ENCODE measurements at regions not wholly inside any gene's neighbourhood (a gene's known extent, or its start where the extent isn't known, plus 50 kb on each side); places are given as distances from the start of the nearest gene placed in this dataset.

GRCh38 chr16:79449067-79449769 lies 151.3 kb downstream of the MAF start:
- in situ Hi-C loops (cut with HindIII; ENCODE audit: low sequenced_read_pairs) = no loop called here
- TF ChIP-seq CTCF (IDR thresholded peaks at IDR 0.05; ENCODE audit: low read depth, low read length) = no peak
- H3K4me3 ChIP-seq (ENCODE audit: low read depth, low read length) = no peak overlapping the region
- no peak for DNase-seq (ENCODE audit: low read depth, low spot score)

GRCh38 chr16:79444572-79444971 lies 156.0 kb downstream of the MAF start:
- in situ Hi-C loops (cut with HindIII; ENCODE audit: low sequenced_read_pairs) = no loop called here
- no peak overlapping the region for H3K4me3 ChIP-seq (ENCODE audit: low read depth, low read length)
- no peak for TF ChIP-seq CTCF (IDR thresholded peaks at IDR 0.05; ENCODE audit: low read depth, low read length)
- no peak for DNase-seq (ENCODE audit: low read depth, low spot score)

DNA sequence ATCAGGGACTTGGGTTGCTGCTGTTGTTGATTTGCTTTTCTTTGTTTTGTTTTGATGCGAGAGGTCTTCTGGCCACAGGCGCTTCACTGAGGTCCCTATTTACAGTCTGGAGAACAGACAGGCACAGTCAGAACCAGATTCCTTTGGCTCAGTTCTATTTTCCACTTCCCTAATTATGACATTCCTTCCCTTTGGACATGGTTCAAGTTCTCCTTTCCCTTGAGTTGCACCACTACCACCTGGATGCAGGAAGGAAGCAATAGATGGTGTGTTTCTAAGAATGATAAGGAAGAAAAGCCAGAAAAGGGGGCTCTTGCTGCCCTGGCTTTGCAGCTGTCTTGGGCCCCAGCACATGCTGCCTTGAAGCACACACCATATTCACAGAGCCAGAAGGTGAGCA lies 160.6 kb downstream of the MAF start:
- TF ChIP-seq CTCF (IDR thresholded peaks at IDR 0.05; ENCODE audit: low read depth, low read length) = no peak
- in situ Hi-C loops (cut with HindIII; ENCODE audit: low sequenced_read_pairs) = no loop called here
- DNase-seq (ENCODE audit: low read depth, low spot score) = no peak
- no peak overlapping the region for H3K4me3 ChIP-seq (ENCODE audit: low read depth, low read length)

- no peak overlapping the region for H3K4me3 ChIP-seq (ENCODE audit: low read depth, low read length)
- peak; percentile 0 for DNase-seq (ENCODE audit: low read depth, low spot score)
- TF ChIP-seq CTCF (IDR thresholded peaks at IDR 0.05; ENCODE audit: low read depth, low read length) = no peak
- in situ Hi-C loops (cut with HindIII; ENCODE audit: low sequenced_read_pairs) = no loop called here
Observed at GRCh38 chr16:79437764-79438751, 162.5 kb downstream of the MAF start.

DNA sequence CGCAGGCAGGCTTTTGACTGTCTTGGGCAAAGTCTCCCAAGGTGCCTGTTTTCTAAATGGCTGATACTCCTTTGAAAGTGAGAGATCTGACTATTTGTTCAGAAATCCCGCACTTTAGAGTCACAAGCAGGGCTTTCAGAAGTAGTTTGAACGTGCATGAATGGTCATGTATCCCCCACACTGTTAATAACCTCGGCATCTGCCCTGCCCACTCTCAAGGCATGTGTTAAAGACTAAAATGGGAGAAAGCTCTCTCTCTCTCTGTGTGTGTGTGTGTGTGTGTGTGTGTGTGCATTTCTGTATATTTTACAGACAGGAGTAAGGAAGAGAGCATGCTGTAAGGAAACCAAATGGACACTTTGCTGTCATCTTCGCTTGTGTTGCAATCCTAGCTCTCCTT lies 163.7 kb downstream of the MAF start:
- no peak for DNase-seq (ENCODE audit: low read depth, low spot score)
- H3K4me3 ChIP-seq (ENCODE audit: low read depth, low read length) = no peak overlapping the region
- in situ Hi-C loops (cut with HindIII; ENCODE audit: low sequenced_read_pairs) = no loop called here
- TF ChIP-seq CTCF (IDR thresholded peaks at IDR 0.05; ENCODE audit: low read depth, low read length) = no peak

DNA sequence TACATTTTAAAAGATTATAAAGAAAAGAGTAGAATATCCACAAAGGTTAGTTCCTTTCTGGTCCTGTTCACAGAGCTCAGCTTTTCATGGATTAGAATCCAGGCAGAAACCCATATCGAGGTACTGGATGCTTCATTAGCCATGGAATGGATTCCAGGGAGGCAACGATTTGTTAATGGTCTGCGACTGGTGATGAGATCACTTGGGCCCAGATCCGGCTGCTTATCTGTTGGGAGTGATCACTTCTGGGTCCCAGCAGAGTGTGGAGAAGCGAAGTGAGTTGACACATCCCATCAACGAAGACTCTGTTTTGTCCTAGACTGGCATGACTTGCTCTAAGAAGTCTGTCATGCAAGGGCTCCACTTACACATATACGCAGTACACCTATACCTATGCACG lies 165.8 kb downstream of the MAF start:
- no peak overlapping the region for H3K4me3 ChIP-seq (ENCODE audit: low read depth, low read length)
- in situ Hi-C loops (cut with HindIII; ENCODE audit: low sequenced_read_pairs) = no loop called here
- no peak for TF ChIP-seq CTCF (IDR thresholded peaks at IDR 0.05; ENCODE audit: low read depth, low read length)
- DNase-seq (ENCODE audit: low read depth, low spot score) = no peak
